ENCODE measurements at regions not wholly inside any gene's neighbourhood (a gene's known extent, or its start where the extent isn't known, plus 50 kb on each side); places are given as distances from the start of the nearest gene placed in this dataset.

- no peak for TF ChIP-seq CTCF (conservative IDR thresholded peaks at IDR 0.05 in 1 of 2, IDR thresholded peaks at IDR 0.05 in 1 of 2; ENCODE audit: extremely low read depth in 1 of 2, insufficient read depth in 1 of 2, low read depth in 1 of 2, low read length in 2 of 2)
- TF ChIP-seq EZH2 (IDR thresholded peaks at IDR 0.05; ENCODE audit: borderline replicate concordance, low read length) = no peak
Observed at GRCh38 chrX:31012509-31013025, 59.3 kb downstream of the FTHL17 start.

All from mammary epithelial cell (primary cell).